Smooth muscle cell of the brain vasculature (primary cell): ENCODE measurements at regions not wholly inside any gene's neighbourhood (a gene's known extent, or its start where the extent isn't known, plus 50 kb on each side); places are given as distances from the start of the nearest gene placed in this dataset.
"Not testable (repeated sequence)": the region's sequence is repeated elsewhere in the genome, so short reads cannot be mapped to it uniquely, and the experiment has no call there.

Experiments used
- DNase-seq: peaks from one replicate; pipeline ENCODE4 v3.0.0-alpha.2; 2012; ENCODE audit warnings: low read depth, low spot score

DNA sequence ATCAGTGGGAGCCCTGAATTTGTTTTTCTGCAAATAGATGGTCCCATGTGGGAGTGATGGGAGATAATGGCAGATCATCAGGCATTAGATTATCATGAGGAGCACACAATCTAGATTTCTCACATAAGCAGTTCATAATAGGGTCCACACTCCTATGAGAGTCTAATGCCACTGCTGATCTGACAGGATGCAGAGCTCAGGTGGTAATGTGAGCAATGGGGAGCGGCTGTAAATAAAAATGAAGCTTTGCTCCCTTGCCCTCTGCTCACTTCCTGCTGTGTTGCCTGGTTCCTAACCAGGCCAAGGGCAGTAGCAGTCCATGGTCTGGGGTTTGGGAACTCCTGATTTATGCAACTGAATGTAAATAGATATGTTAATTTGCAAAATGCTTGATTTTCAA lies 538.6 kb downstream of the TRAM1L1 start:
- DNase-seq: no peak

DNA sequence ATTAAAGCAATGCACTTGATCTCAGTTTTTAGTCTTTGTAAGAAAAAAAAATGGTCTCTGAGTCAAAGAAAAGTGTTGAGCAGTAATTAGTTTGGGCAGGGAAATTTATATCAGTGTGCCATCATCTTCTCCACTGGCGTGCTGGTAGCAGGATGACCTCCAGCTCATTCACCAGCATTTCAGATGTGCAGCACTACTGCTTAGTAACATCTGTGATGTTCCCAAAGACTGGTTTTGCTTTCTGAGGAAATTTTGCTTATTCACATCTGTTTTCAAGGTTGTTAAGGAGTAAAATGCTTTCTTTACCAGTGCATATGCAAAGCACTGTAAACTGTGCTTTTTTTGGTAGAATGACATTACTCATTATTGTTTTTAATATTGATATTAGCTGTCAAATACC lies 540.4 kb downstream of the TRAM1L1 start:
- DNase-seq: no peak

DNA sequence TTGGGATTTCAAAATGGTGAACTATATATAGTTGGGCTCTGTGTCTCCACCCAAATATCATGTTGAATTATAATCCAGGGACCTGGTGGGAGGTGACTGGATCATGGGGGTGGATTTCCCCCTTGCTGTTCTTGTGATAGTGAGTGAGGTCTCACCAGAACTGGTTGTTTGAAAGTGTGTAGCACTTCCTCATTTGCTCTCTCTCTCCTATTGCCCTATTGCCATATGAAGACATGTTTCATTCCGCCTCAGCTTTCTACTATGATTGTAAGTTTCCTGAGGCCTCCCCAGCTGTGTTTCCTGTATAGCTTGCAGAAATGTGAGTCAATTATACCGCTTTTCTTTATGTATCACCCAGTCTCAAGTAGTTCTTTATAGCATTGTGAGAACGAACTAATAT lies 545.6 kb downstream of the TRAM1L1 start:
- DNase-seq: no peak

DNA sequence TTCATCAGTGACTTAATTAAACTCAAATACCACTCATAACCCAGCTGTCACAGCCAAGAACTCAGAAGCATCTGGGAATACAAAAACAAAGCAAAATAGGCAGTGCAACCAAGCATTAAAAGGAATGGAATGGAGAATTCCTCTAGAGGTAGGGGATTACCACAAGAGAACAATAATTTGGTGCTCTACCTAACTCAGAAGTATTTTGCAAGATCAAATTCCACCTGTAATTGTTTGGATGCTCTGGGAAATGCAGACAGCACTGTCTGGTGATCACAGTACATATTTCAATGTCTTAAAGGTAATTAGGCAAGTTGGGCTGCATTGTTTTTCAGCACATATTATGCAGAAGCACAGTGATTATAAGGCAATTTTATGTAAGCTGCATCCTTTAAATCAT lies 547.5 kb downstream of the TRAM1L1 start:
- no peak for DNase-seq

DNA sequence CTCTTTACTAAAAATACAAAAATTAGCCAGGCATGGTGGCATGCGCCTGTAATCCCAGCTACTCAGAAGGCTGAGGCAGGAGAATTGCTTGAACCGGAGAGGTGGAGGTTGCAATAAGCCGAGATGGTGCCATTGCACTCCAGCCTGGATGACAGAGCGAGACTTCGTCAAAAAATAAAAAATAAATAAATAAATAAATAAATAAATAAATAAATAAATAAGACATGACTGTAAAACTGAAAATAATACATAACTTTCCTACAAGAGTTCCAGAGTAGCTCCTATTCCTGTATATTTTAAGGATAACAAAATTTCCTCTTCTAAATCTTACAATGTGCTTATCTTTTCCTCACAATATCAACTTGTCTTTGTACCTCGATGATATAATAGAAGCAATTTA lies 549.4 kb downstream of the TRAM1L1 start:
- DNase-seq: not testable (repeated sequence)

DNA sequence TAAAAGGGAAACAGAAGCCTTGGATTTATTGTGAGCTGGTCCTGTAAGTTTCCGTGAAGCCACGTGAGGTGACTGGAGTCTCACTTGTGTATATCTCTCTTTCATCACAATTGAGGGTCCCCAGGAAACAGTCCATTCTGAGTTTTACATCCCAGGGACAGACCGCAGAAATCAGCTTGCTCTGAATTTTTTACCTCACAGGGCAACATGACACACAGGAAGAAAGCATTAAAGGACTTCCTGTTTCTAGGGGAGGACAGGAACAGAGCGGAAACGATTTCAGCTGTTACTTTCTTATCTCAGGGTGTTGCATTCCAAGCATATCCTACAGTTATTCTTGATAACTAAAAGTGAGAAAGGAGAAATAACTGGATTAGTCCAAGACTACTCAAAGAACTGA lies 553.5 kb downstream of the TRAM1L1 start:
- DNase-seq: no peak

DNA sequence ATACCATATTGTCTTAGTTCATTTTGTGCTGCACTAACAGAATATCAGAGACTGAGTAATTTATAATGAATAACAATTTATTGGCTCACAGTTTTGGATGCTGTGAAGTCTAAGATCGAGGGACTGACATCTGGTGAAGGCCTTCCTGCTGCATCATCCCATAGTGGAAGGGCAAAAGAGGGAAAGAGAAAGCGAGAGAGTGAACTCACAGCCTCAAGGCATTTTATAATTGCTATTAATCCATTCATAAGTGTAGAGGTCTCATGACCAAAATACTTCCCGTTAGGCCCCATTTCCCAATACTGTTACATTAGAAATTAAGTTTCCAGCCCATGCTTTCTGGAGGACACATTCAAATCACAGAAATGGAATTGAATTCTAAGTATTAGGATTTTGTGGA lies 554.4 kb downstream of the TRAM1L1 start:
- DNase-seq: no peak

DNA sequence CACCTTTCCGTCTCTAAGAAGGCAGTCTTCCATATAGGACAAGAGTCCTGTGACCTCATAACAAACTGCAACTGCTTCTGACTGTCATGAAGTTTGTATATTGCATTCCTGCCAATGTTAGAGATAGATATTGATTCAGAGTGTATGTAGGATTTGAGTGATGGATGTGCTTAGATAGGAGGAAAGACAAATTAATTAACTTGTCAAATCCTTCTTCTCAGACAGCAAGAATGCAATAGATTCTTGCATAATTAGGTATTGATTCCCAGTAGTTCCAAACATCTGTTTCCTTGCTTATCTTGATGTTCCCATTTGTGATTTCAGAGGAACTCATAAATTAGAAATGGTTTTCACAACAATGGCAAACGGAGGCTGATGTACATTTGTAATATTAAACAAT lies 555.3 kb downstream of the TRAM1L1 start:
- DNase-seq: no peak

DNA sequence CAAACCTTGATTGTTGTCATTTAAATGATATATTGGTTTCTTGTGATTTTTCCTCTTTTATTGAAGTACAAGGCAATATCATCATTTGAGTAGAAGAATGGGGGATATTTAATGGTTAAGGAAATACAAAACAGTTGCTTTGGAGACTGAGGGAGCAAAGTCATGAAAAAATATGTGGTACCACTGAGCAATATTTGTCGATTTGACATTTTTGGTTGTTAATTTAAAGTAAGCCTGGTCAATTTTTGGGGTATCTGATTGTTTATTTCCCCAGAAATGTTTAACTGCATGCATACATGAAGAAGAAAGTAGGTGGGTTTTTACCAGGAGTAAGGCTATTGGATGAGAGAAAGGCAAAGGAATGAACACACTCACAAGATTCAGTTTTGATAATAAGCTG lies 556.2 kb downstream of the TRAM1L1 start:
- DNase-seq: no peak

DNA sequence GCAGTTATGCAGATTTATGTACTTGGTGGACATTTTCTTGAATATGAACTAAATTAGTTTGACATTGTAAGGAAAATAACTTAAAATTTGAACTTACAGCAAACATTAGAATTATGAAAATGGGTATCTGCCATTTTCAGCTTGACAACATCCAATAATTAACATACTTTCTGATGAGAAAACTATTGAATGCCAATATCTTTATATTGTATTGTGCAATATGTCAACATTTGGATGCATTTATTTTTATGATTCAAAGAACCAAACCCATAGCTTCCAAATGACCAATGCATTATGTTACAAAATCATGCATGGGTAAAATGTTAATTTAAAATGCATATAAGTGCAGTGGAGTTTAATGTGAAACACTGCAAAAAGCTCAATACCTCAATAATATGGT lies 562.5 kb downstream of the TRAM1L1 start:
- no peak for DNase-seq

DNA sequence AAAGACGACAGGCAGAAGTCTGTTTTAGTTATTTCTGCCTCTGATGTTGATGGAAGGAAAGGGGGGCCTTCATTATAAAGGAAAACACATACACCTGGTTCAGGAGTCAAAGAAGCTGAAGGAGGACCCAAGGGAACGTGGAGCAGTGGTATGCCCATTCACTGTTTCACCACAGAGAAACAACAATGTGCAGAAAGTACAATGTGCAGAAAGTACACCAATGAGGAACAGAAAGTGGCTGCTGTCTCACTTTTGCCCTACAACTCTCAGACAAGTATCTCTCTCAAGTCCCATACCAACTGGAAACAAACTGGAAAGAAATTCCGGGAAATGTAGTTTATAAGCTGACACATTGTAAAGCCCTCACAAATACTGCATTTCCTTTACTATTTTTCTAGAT lies 564.5 kb downstream of the TRAM1L1 start:
- no peak for DNase-seq

DNA sequence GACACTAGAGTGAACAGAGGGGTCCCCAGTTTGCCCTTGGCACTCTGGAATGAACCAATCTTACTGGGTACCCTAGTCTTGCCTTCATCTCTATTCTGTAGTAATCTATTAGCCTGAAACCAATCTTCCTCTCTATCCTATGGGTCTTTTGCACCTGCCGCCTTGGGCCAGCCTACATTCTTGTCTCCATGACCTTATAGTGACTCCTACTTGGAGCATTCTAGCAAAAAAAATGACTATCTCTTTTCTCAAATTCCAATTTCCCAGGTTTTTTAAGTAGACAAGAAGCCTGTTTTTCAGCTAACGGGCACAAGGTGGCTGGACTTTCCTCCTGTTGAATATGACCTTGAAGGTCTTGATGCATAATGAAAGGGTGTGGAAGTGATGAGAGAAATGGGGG lies 568.7 kb downstream of the TRAM1L1 start:
- DNase-seq: no peak

DNA sequence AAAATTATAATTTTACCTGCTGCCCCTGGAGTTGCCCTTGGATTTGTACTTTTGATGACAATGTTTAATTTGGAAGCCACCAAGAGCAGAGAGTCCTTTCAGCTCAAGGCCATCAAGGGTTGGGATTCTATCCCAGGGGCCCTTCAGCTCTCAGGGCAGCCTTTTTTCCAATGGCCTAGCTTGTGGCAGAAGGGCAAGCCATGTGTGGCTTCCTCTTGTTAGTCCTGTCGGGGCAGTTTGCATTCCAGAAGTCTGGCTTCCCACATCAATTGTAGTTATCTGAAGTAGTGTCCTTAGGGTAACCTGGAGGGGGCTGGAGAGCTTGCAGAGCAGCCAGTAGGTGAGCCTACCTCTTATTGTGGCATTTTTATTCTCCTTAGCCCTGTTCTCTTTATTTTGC lies 569.4 kb downstream of the TRAM1L1 start:
- no peak for DNase-seq

DNA sequence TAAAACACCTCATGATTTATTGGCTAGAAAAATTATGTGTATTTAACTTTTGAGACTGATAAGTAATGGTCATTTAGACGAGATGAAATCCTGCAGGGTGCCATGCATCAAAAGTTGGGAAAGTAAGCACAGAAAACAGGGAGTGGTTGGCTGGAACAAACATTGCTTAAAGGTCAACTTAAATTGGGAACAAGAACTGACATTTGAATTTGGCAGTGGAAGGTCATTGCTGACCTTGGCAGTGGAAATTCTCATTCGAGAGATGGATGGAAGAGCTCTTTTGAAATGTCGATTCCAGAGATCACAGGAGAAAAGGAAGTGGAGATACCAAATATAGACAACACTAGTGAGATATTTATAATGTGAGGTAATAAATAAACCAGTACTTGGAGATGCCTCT lies 572.8 kb downstream of the TRAM1L1 start:
- no peak for DNase-seq

DNA sequence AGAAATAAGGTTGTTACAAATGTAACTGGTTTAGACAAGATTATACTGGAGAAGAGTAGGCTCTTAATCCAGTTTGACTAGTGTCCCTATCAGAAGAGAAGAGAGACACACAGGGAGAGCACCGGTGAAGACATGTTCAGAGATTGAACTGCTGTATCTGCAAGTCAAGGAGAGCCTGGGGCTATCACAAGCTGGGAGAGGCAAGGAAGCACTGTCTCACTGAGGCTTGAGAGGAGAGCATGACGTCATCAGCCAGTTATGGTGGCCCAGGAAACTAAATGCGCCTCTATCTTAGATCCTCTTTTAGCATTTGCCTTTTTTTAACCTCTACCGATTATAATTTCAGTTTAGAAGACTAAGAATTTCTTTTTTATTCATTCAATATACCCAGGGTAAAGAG lies 583.4 kb downstream of the TRAM1L1 start:
- no peak for DNase-seq

DNA sequence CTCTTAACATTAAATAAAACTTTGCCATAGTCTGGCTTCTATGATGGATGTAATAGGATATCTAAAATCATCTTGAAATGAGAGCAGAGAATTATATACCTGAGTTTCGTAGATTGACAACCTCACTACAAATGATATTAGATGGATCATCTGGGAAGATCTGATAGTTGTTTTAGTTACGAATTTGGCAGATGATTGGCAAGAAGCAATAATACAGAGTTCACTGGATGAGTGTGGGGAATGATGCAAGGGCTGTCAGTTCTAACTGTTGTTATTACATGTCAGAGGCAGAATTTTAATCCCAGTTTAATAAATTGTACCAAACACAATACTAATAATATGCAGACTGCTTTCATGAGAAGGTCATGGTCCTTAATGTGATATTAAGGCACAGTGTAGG lies 585.2 kb downstream of the TRAM1L1 start:
- no peak for DNase-seq

DNA sequence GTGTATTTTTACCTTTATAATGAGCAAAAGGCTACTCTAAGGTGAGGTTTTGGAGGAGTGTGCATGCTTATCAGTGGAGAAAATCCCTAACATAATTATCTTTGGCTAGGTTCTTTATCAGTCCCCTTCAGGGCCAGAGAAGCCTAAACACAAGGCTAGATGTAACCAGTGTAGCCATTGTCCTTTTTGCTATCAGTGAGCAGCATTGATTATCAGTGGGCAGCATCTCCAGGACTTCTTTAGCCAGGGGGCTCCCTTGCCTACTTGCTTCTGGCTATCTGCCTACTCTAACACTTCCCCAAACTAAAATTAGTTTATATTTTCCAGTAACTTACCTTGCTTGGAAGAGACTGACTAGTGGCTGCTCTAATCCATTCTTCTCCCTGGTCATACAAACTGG lies 595.6 kb downstream of the TRAM1L1 start:
- no peak for DNase-seq

DNA sequence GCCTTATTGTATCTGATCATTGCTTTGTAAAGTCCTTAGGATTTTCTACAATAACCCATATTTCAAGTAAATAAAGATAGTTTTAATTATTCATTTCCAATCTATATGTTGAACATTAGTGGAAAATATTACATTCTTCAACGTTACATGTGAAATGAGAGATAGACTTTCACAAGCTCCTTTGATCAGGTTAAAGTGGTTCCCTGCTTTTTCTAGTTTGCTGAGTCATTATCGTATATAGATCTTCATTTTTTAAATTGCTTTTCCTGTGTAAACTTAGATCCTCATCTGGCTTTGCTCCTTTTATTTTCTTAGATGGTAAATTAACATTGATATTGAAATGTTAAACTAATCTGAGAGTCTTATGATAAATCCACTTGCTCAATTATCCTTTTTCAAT lies 599.0 kb downstream of the TRAM1L1 start:
- DNase-seq: no peak

DNA sequence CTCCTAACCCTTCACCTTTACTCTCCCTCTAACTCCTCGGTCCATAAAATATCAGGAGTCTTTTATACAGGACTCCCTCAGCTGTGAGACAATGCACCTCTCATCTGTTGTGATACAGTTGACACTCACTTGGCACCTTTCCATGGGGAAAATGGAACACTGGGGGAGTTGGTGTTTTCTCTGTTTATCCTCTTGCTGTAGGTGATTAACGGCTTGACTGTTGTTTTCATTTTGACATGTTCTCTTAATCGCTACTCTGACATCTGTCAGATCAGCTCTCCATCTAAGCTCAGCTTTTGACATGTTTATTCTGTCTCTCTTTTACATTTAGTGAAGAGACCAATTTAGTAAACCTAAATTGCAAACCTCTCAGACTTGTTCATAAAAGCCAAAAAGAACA lies 604.8 kb downstream of the TRAM1L1 start:
- no peak for DNase-seq

DNA sequence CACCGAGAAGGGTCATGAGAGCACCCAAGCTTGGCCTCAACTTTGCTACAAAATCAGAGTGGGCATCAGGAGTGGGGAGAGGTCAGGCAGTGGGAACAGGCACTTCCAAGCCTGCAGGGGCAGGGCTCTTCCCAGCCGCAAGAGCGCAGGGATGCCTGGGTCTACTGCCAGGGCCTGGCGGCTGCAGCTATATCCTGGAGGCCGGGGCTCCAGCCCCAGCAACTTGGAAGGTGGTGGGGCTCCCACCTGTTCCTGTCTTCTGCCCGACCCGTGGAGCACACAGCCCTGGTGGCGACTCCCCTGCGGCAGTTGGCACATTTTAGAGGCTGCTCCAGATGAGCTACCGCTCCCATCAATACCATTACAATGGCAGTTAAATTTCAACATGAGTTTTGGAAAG lies 607.0 kb downstream of the TRAM1L1 start:
- DNase-seq: no peak

DNA sequence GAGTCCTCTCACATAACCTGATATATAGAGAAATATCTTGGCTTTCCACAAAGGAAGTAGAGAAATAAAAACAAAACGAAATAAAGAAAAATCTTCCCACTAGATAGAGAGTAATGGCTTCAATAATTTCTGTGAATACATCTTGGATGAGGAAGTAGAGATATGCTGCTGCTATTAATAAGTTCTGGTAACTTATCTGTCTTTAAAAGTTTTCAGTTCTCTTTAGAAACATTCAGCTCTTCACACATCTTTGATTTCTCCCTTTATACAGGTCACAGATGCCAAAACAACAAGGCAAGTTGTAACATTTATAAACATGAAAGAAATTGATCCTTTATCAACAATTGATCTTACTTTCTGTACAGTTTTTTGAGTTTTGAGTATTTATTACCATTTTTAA lies 615.8 kb downstream of the TRAM1L1 start:
- DNase-seq: no peak

DNA sequence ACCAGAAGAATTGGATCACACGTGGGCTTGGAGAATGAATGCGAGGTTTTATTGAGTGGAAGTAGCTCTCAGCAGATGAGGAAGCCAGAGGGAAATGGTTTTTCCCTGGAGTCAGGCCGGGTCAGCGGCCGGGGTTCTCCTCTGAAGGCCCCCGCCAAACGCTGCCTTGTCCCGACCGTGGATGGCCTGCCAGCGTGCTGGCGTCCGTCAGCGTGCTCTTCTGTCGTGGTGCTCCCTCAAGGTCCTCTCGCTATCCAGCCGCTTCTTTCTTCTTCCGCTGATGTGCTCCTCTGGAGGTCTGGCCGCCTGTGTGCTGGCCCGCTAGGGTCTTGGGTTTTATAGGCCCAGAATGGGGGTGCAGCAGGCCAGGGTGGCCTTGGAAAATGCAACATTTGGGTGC lies 632.2 kb downstream of the TRAM1L1 start:
- no peak for DNase-seq

DNA sequence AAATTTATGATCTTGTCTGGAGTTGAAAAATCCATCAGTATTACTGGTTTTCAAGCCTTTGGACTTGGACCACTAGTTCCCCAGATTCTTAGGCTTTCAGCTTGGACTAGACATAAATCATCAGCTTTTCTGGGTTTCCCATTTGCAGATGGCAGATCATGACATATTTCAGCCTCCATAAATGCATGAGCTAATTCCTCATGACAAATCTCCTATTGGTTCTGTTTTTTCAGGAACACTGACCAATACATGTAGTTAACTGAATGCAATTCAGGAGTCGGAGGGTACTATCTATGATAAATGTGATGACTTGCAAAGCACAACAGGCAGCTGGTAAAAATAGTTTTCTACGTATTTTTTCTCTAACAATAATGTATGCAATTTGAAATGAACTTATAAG lies 635.6 kb downstream of the TRAM1L1 start:
- no peak for DNase-seq

DNA sequence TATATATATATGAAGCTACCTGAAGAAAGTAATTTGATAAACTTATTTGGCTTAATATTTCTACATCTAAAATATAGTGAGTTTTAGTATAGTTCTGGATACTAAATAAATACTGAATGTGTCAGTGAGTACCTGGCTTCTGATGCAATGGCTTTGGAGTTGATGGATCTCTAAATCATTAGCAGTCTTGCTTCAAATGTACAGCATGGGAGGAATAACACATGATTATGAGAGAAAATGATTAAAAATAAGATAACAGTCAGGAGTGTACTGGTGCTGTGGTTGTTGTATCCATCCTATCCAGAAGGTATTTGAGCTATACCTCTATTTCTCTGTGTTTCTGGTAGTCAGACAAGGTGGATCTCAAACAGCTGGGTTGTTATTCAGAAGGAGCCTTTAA lies 641.3 kb downstream of the TRAM1L1 start:
- DNase-seq: no peak
